ENCODE measurements at regions not wholly inside any gene's neighbourhood (a gene's known extent, or its start where the extent isn't known, plus 50 kb on each side); places are given as distances from the start of the nearest gene placed in this dataset.
A peak's percentile ranks its signal among the peaks of the same experiment; 100 is the strongest.

GRCh38 chr2:158905784-158906183 lies 62.7 kb upstream of the TANC1 start:
- no peak for DNase-seq

DNA sequence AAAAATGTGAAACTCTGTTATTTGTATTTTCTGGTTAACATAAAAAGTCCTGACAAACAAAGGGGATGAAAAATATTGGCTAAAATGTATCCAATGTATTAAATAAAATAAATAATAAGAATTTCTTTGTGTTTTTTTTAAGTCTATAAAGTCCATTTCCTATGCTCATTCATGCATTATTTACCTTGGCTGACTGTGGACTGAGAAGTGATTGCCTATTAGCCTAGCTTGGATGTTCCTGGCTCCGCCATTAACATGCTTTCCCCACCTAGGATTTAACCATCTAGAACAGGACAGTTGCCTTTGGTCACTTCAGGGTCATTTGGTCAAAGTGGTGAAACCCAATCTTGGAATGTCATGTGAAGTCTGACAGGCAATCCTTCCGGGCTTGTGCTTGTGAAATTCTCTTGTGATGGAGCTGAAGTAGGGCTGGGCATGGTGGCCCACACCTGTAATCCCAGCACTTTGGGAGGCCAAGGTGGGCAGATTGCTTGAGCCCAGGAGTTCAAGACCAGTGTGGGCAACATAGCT lies 60.4 kb upstream of the TANC1 start:
- DNase-seq: no peak

DNA sequence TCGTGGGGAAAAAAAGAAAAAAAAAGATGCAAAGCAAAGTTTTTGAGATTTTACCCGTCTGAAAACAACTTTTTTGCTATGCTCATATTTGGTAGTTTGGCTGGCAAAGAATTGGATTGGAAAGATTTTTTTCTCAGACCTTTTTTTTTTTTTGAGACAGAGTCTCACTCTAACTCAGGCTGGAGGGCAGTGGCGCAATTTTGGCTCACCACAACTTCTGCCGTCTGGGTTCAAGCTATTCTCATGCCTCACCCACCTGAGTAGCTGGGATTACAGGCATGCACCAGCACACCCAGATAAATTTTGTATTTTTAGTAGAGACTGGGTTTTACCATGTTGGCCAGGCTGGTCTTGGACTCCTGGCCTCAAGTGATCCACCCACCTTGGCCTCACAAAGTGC lies 56.3 kb upstream of the TANC1 start:
- peak; percentile 17 to 44 for DNase-seq

GRCh38 chr2:158912765-158913164 lies 55.7 kb upstream of the TANC1 start:
- no peak for DNase-seq

DNA sequence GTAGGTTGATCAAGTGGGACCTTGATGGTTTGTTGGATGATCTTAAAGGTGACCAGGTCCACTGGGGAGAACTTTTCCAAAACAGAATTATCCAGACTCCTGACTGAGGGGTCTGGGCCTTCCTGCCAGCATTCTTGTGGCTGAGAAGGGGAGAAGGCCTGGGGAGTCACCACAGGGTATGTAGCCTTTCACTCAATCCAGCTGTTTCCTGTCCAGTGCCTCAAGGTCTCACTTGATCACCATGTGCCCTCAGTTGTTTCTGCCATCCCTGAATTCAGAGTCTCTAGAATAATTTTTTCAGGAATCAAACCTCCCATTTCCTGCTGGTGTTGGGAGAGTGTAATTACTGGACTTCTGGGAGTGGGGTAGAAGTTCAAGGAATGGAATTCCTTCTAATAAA lies 54.4 kb upstream of the TANC1 start:
- DNase-seq: no peak

- no peak for DNase-seq
Observed at GRCh38 chr2:158914731-158915130, 53.7 kb upstream of the TANC1 start.

DNA sequence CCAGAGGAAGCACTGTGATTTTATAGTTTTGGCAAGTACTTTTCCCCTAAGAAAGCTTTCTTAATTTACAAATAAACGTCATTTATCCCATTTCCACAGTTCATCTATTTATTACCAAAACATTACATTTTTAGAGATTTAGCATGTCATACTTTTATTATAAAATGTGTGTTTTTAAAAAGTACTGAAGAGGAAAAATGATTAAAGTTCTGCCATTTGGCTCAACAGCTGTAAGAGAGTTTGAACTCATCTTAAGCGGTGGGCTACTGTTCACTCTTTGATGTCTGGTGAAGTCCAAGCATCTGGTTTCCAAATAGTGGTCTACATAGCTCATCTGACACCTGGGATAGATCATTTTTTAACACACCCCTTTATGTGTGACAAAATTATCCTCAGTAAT lies 51.3 kb upstream of the TANC1 start:
- DNase-seq: no peak

DNA sequence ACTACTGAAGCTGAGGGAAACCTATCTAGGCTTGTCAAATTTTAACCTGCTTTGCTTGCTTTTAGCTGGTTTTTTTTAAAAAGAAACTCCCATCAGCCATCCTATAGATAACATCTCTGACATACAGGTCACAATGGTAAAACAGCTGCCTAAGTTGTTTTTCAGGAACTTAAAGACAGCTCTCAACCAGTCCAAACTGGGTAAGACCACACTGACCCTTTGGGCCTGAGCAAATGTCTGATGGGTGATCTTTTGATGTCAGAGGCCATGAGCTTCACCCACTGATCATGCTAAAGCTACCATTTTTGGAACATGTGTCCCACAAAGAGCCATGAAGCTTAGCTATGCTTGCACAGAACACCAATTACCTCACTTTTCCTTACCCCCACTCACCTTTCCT lies 50.0 kb upstream of the TANC1 start:
- DNase-seq: no peak
